WI38 (cell line): ENCODE measurements at regions not wholly inside any gene's neighbourhood (a gene's known extent, or its start where the extent isn't known, plus 50 kb on each side); places are given as distances from the start of the nearest gene placed in this dataset.

ENCODE experiments used
- H3K4me3 ChIP-seq: 2 replicates; pipeline ENCODE4 v1.5.1; 2011; ENCODE audit warnings: low read depth, mild to moderate bottlenecking, control low read depth, low read length
- TF ChIP-seq, protein P1 (sequence below): IDR thresholded peaks from 2 replicates; pipeline ENCODE4 v1.5.1; 2012; ENCODE audit warnings: low read depth, mild to moderate bottlenecking, control low read depth, low read length

DNA sequence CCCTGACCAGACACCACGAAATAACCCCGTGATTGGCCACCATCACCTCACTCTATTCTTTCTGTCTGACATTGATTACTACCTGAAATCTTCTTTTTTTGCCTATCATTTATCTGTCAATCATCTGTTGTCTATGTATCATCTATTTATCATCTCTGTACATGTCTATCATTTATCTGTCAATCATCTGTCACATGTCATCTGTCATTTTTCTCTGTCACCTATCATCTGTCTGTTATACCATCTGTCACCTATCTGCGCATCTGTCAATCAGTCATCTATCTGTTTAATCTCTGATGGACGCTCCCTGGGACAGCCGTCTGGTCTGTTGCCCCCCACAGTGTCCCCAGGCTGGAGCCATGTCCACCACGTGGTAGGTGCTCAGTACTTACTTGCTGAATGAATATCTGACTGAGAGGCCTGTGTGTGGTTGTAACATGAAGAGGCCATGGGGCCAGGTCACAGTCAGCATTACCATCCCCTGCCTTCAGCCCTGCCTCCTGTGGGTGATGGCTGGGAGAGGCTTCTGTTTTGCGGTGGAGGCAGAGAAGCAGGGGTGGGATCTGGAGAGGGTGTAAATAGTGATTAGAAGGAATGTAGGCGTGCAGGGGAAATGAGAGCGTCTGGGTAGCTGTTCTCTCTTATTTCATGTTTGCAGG is 302.7 kb downstream of the QKI start:
- H3K4me3 ChIP-seq, result no peak overlapping the region
- TF ChIP-seq, protein P1, sequence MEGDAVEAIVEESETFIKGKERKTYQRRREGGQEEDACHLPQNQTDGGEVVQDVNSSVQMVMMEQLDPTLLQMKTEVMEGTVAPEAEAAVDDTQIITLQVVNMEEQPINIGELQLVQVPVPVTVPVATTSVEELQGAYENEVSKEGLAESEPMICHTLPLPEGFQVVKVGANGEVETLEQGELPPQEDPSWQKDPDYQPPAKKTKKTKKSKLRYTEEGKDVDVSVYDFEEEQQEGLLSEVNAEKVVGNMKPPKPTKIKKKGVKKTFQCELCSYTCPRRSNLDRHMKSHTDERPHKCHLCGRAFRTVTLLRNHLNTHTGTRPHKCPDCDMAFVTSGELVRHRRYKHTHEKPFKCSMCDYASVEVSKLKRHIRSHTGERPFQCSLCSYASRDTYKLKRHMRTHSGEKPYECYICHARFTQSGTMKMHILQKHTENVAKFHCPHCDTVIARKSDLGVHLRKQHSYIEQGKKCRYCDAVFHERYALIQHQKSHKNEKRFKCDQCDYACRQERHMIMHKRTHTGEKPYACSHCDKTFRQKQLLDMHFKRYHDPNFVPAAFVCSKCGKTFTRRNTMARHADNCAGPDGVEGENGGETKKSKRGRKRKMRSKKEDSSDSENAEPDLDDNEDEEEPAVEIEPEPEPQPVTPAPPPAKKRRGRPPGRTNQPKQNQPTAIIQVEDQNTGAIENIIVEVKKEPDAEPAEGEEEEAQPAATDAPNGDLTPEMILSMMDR, result no peak

- H3K4me3 ChIP-seq, result no peak overlapping the region
- TF ChIP-seq, protein P1, result no peak
Observed at GRCh38 chr6:163716690-163717089, 302.2 kb downstream of the QKI start.

- TF ChIP-seq, protein P1, result no peak
- no peak overlapping the region for H3K4me3 ChIP-seq
Observed at GRCh38 chr6:163715846-163716245, 301.3 kb downstream of the QKI start.

DNA sequence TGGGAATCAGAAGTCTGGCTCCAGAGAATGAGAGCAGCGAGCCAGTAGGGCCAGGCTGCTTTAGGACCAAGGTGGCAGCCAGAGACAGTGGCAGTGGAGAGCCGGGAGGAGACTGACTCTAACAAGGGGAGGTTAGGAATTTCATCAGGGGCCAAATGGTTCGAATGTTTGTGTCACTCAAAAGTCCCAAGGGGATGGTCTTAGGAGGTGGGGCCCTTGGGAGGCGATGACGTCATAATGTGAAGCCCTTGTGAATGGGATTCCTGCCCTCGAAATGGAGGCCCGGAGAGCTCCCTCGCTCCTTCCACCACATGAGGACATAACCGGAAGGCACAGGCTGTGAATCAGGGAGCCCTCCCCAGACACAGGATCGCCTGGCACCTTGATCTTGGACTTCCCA is 299.7 kb downstream of the QKI start:
- no peak overlapping the region for H3K4me3 ChIP-seq

DNA sequence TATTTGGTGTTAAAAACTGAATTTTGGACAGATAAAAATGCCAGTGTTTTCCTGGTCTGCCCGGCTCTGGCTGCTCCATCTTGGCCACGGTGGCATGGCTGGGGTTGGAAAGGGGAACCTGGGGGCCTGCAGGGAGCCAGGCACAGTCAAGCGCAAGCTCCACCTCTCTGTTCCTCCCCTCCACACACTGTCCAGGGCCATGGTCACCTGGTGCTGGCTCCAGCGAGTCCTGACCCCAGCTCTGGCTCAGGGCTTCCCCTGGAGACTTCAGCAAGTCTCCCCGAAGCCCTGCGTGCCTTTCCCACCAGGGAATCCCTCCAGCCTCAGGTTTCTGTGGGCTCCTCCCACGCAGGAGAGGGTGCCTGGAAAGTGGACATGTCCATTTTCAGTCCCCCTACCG is 298.5 kb downstream of the QKI start:
- H3K4me3 ChIP-seq, result no peak overlapping the region
- TF ChIP-seq, protein P1, result no peak

More for the DNA sequence above, 299.7 kb downstream of the QKI start:
- TF ChIP-seq, protein P1, result no peak

- H3K4me3 ChIP-seq, result no peak overlapping the region
- TF ChIP-seq, protein P1, result no peak
Observed at GRCh38 chr6:163712566-163712961, 298.0 kb downstream of the QKI start.

DNA sequence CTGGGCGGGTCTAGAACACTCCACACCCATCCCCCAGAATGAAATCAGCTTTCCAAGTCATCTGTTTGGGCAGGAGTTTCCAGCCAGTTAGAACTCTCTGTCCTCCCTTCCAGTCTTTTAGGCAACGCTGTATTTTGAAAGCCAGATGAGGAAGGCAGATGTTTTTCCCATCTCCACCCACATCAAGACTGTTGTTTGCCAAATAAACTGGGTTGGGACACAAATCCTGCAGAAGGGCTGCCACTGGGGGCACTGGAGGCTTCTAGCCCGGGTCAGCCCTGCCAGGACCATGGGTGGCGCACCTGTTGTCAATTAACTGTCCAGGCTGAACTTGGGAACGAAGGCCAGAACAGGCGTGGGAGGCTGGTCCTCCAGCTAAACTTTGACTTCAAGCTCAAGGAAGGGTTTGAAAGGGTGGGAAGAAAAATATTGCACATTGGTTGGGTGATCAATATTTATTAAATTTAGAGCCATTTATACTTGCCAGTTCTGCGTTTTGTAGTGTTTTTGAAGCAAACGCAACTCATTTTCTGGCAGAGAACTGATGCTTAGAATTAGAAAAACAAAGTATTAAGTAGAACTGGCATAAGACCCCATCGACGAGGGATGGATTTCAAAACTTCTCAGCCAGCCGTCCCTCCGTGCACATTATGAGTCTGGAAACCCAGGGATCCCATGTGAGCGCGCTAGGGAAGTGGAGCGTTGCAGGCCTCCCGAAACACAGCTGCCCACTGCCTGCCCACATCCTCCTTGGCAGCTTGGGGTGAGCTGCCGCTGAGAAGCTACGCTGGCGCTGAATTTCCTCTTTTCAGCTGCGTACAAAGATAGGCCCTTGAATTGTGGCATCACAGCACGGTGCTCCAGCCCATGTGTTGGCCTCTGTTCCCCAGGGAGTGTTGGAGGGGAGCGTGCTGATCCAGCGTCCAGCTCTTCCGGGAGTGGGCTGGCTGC is 297.4 kb downstream of the QKI start:
- H3K4me3 ChIP-seq, result no peak overlapping the region

More for the DNA sequence above, 297.4 kb downstream of the QKI start:
- TF ChIP-seq, protein P1, result no peak
